ENCODE measurements at regions not wholly inside any gene's neighbourhood (a gene's known extent, or its start where the extent isn't known, plus 50 kb on each side); places are given as distances from the start of the nearest gene placed in this dataset.

DNA sequence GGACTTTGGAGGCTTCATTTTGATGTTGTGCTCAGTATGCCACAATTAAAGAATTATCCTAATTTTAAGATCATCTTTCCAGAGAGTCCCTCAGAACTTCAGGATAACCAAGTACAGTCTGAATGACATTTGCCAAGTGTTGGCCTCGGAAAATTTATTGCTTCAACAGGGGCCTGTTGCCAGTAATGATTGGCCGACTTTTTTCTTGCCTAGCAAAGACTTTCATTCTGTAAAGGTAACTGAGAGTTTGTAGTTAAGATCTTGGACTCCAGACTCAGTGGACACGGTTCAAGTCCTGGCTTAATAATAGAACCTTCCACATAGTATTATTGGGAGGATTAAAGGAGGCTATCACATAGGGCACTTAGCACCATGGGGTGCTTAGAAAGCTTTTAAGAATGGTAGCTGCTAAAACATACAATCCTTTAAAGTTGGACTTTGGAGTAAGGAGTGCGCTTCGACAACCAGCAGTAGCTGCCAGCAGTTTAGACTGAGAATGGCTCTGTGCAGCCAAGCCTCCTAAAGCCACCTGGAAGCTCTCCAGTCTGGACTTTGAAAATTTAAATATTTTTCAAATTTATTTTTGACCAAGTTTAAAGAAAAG is 90.0 kb downstream of the PLCE1 start:
- TF ChIP-seq EZH2 (IDR thresholded peaks at IDR 0.05; ENCODE audit: insufficient read depth, poor library complexity, severe bottlenecking): no peak
- TF ChIP-seq EZH2phosphoT487 (IDR thresholded peaks at IDR 0.05; ENCODE audit: insufficient read depth, low read depth): no peak

Data from GM23248 (cell line).